ENCODE measurements at regions not wholly inside any gene's neighbourhood (a gene's known extent, or its start where the extent isn't known, plus 50 kb on each side); places are given as distances from the start of the nearest gene placed in this dataset.

DNA sequence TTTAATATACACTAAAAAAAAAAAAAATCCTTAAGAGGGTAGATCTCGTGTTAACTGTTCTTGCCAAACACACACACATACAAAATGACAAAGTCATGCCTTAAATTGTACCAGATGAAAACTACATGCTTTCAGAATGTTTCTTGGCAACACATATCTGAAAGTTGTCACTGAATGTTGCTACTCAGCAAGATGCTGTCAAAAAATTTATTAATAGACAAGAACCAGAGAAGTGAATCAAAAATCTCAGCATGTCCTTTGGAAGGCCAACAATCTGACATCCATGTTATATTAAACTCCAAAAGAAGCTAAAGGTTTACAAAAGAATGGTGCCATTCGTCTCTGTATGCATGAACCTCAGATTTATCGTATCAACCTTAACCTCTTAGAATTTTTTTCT, 1746.2 kb upstream of the PRR20A start:
- Histone ChIP-seq H3K36me3 (ENCODE audit: insufficient read depth, low read length, poor library complexity, severe bottlenecking) (no peaks in the 10 kb centered on the region), H3K4me3 (ENCODE audit: low read depth, low read length, poor library complexity, severe bottlenecking) (no peak overlapping the region), H3K9me3 (ENCODE audit: low read depth, low read length, poor library complexity, severe bottlenecking) (peaks cover 12% of the 10 kb centered on the region), H3K27ac (ENCODE audit: low read depth, low read length, poor library complexity, severe bottlenecking) (no peak overlapping the region), H3K27me3 (replicated peaks; ENCODE audit: insufficient read depth, low read depth, low read length, poor library complexity) (no peaks in the 10 kb centered on the region), H3K4me1 (ENCODE audit: insufficient read depth, low read length, poor library complexity, severe bottlenecking) (no peaks in the 10 kb centered on the region)
- ChIA-PET CTCF (no interaction called here), POLR2A (ENCODE audit: low non-redundant PET) (no interaction called here)
- no peak for DNase-seq (ENCODE audit: low spot score)
- no TSS peak for BruUV-seq (replicated peaks)
- intact Hi-C loops (cut with micrococcal nuclease; ENCODE audit: unreplicated experiment), result no loop called here
- no peak for TF ChIP-seq EZH2 (IDR thresholded peaks at IDR 0.05; ENCODE audit: borderline replicate concordance, low read depth, low read length, poor library complexity, severe bottlenecking)
- TF ChIP-seq, protein P1, sequence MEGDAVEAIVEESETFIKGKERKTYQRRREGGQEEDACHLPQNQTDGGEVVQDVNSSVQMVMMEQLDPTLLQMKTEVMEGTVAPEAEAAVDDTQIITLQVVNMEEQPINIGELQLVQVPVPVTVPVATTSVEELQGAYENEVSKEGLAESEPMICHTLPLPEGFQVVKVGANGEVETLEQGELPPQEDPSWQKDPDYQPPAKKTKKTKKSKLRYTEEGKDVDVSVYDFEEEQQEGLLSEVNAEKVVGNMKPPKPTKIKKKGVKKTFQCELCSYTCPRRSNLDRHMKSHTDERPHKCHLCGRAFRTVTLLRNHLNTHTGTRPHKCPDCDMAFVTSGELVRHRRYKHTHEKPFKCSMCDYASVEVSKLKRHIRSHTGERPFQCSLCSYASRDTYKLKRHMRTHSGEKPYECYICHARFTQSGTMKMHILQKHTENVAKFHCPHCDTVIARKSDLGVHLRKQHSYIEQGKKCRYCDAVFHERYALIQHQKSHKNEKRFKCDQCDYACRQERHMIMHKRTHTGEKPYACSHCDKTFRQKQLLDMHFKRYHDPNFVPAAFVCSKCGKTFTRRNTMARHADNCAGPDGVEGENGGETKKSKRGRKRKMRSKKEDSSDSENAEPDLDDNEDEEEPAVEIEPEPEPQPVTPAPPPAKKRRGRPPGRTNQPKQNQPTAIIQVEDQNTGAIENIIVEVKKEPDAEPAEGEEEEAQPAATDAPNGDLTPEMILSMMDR (conservative IDR thresholded peaks at IDR 0.05; ENCODE audit: low read depth, low read length), result no peak

DNA sequence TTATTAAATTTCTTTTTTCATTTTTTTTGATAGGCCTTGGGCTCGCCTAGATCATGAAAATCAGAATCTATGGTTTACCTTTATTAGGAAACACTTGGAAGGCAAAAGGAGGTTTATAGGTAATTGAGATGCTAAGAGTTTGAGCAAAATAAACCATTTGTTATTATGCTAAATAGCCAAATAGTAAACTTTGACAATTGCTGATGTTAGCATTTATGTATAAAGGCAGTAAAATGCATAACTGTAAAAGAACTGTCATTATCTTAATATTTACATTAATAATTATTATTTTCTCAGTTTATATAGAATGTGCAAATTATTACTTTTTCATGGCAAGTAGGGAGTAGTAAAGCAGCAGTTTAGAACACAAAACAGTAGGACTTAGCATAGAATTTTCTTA, 1737.8 kb upstream of the PRR20A start:
- DNase-seq (ENCODE audit: low spot score), result no peak
- Histone ChIP-seq H3K27ac (ENCODE audit: low read depth, low read length, poor library complexity, severe bottlenecking) (no peak overlapping the region), H3K4me1 (ENCODE audit: insufficient read depth, low read length, poor library complexity, severe bottlenecking) (no peaks in the 10 kb centered on the region), H3K36me3 (ENCODE audit: insufficient read depth, low read length, poor library complexity, severe bottlenecking) (no peaks in the 10 kb centered on the region), H3K27me3 (replicated peaks; ENCODE audit: insufficient read depth, low read depth, low read length, poor library complexity) (no peaks in the 10 kb centered on the region), H3K4me3 (ENCODE audit: low read depth, low read length, poor library complexity, severe bottlenecking) (no peak overlapping the region), H3K9me3 (ENCODE audit: low read depth, low read length, poor library complexity, severe bottlenecking) (no peaks in the 10 kb centered on the region)
- ChIA-PET POLR2A (ENCODE audit: low non-redundant PET) (no interaction called here), CTCF (no interaction called here)
- BruUV-seq (replicated peaks), result no TSS peak
- intact Hi-C loops (cut with micrococcal nuclease; ENCODE audit: unreplicated experiment), result no loop called here
- TF ChIP-seq EZH2 (IDR thresholded peaks at IDR 0.05; ENCODE audit: borderline replicate concordance, low read depth, low read length, poor library complexity, severe bottlenecking), result no peak
- TF ChIP-seq, protein P1 (conservative IDR thresholded peaks at IDR 0.05; ENCODE audit: low read depth, low read length), result no peak

DNA sequence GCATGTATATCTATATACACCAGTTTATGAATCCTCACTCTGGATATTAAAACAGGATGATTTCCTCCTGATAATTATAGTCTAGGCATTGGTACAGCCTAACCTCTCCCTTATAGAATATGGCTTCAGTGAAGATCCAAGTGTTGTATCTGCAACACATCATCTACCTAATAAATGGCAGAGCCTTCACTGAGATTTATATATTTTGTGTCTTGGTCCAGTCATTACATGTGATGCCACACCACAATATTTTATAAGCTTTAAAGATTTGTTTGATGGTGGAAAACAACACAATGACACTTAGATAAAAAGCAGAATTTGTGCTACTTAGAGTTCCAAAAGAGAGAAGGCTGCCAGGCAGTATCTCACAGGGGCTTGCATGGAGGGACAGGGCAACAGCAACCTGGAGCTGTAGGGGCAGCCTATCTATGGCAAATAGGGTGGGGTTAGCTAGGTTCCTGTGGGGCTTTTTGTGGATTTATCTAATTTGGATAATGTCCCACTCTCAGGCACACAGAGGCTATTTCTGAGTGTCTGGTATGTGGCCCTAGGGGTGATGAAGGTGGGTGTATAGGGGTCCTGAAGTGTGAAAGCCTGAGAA, 1736.7 kb upstream of the PRR20A start:
- no TSS peak for BruUV-seq (replicated peaks)
- no peaks in the 10 kb centered on the region for H3K27me3 ChIP-seq (replicated peaks; ENCODE audit: insufficient read depth, low read depth, low read length, poor library complexity)
- no peak overlapping the region for H3K27ac ChIP-seq (ENCODE audit: low read depth, low read length, poor library complexity, severe bottlenecking)
- TF ChIP-seq EZH2 (IDR thresholded peaks at IDR 0.05; ENCODE audit: borderline replicate concordance, low read depth, low read length, poor library complexity, severe bottlenecking), result no peak
- TF ChIP-seq, protein P1 (conservative IDR thresholded peaks at IDR 0.05; ENCODE audit: low read depth, low read length), result no peak
- CTCF ChIA-PET, result no interaction called here
- no peaks in the 10 kb centered on the region for H3K4me1 ChIP-seq (ENCODE audit: insufficient read depth, low read length, poor library complexity, severe bottlenecking)
- POLR2A ChIA-PET (ENCODE audit: low non-redundant PET), result no interaction called here
- DNase-seq (ENCODE audit: low spot score), result no peak
- no peak overlapping the region for H3K4me3 ChIP-seq (ENCODE audit: low read depth, low read length, poor library complexity, severe bottlenecking)
- H3K9me3 ChIP-seq (ENCODE audit: low read depth, low read length, poor library complexity, severe bottlenecking), result no peaks in the 10 kb centered on the region
- H3K36me3 ChIP-seq (ENCODE audit: insufficient read depth, low read length, poor library complexity, severe bottlenecking), result no peaks in the 10 kb centered on the region
- intact Hi-C loops (cut with micrococcal nuclease; ENCODE audit: unreplicated experiment), result no loop called here
